ENCODE measurements at regions not wholly inside any gene's neighbourhood (a gene's known extent, or its start where the extent isn't known, plus 50 kb on each side); places are given as distances from the start of the nearest gene placed in this dataset.
"Not testable (repeated sequence)": the region's sequence is repeated elsewhere in the genome, so short reads cannot be mapped to it uniquely, and the experiment has no call there.

DNA sequence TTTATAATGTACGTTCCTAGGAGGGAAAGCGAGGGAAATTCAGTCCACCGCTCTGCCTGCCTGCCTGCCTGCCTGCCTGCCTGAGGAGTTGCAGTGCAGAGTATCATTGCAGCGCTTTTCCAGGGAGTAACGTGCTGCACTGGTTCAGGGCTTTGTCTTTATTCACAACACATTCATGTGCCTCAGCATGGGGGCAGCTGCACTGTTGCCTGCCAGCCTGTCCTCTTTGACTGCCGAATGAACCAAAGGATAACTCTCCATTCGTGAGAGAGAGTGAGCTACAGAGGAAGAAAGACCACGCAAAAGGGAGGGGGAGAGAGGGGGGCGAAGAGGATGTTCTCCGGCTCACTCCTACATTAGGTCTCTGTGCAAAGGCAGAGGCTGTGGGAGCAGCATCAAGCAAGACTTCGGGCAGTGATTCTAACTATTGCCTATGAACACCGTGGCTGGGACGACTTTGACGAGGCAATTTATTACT lies 791.2 kb downstream of the MAT2B start:
- peak; percentile 1 for DNase-seq (ENCODE audit: low read depth, low spot score)
- in situ Hi-C loops (cut with HindIII; ENCODE audit: low pct_unique_long_range_greater_than_20kb, low sequenced_read_pairs) = no loop called here

DNA sequence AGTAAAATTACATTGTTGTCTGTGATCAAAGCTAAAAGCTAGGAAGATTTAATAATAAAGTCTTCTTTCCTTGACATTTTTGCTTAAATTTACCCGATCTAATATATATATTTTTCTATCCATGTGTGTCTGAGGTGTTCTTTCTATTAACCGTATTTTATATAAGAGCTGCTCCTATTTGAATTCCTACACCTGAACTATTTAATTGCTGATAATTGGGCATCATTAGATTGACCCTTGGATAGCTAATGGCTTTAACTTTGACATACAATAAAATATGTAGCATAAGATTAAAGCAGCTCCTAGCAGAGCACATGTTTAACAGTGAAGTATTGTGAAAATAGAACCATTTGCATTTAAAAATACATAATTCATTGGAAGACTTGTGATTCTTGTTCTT lies 792.7 kb downstream of the MAT2B start:
- in situ Hi-C loops (cut with HindIII; ENCODE audit: low pct_unique_long_range_greater_than_20kb, low sequenced_read_pairs) = no loop called here
- DNase-seq (ENCODE audit: low read depth, low spot score) = no peak

DNA sequence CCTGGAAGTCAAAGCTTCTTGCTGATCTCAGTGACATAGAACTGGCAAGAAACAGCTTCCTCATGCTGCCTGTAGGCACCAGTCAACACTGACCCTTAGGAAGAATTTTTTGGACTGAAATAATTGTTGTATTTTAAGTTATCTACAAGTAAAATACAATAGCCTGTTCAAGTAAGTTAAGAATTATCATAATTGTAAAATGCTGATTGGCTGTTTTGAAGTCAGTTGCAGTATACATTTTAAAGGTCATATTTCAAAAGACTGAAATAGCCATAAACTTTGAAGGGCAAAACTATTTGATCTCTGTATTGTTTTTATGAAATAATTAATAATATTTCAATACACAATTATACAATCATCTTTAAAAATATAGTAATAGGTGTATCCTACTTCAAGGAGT lies 794.9 kb downstream of the MAT2B start:
- DNase-seq (ENCODE audit: low read depth, low spot score) = no peak
- in situ Hi-C loops (cut with HindIII; ENCODE audit: low pct_unique_long_range_greater_than_20kb, low sequenced_read_pairs) = no loop called here

DNA sequence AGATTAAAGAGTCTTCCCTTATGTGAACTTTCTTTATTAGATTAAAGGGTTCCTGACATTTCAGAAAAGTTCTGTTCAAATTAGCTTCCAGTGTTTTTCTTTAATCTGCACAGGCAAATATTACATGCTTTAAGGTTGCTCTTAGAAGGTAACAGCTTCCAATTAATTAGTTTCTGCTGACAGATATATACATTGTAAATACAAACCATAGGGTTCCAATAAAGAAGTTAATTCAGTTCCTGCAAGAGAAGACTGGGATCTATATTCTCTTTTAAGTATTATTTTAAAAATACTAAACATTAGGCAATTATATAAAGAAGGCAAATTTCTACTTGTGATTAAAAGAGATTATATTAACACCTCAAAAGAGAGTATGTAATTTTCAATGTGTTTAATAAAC lies 795.7 kb downstream of the MAT2B start:
- no peak for DNase-seq (ENCODE audit: low read depth, low spot score)
- in situ Hi-C loops (cut with HindIII; ENCODE audit: low pct_unique_long_range_greater_than_20kb, low sequenced_read_pairs) = no loop called here

DNA sequence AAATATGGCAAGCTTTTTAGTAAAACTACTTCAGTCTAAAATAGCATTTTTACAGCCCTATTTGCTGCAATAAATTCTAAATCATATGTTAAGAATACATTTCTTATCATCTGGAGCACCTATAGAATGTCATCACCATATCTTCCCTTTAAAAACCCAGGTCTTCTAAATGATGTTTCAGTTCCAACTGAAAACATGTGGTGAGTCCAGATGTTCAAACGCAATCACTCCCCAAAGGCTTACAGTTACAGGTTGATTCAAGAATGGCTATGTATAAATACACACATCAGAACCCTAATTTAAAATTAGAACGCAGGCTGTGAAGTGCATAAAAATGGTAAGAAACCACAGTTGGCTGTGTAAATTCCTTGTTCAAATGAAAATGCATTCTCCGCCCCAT lies 796.3 kb downstream of the MAT2B start:
- in situ Hi-C loops (cut with HindIII; ENCODE audit: low pct_unique_long_range_greater_than_20kb, low sequenced_read_pairs) = no loop called here
- DNase-seq (ENCODE audit: low read depth, low spot score) = no peak

DNA sequence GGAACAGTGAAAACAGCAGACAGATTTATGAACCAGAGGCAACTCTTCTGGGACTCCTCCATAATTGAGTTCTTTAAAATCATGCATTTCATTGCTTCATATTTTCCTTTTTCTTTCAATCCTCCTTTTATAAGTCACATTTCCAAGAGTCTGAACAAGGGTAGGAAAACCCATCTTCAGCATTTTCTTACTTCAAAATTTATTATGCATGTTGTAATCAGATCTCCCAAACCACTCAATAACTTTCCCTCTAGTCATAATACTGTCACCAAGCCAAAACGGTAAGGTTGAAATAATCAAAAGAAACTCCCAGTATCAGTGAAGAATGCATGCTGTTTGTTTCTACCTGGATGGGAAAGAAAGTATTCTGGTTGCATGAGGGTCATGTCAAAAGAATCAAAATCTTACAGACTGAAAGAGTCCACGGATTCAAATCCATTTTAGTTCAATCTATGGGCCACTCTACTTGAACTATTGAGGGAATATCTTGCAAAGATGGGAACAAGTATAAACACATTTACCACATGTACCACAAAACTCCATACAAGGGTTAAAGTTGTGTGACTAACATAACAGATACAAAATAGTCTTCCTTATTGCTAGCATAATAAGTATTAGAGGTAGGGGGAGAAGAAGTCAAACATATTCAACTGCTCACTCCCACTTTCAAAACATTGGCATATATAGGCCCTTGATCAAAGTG lies 797.3 kb downstream of the MAT2B start:
- DNase-seq (ENCODE audit: low read depth, low spot score) = no peak
- in situ Hi-C loops (cut with HindIII; ENCODE audit: low pct_unique_long_range_greater_than_20kb, low sequenced_read_pairs) = no loop called here

DNA sequence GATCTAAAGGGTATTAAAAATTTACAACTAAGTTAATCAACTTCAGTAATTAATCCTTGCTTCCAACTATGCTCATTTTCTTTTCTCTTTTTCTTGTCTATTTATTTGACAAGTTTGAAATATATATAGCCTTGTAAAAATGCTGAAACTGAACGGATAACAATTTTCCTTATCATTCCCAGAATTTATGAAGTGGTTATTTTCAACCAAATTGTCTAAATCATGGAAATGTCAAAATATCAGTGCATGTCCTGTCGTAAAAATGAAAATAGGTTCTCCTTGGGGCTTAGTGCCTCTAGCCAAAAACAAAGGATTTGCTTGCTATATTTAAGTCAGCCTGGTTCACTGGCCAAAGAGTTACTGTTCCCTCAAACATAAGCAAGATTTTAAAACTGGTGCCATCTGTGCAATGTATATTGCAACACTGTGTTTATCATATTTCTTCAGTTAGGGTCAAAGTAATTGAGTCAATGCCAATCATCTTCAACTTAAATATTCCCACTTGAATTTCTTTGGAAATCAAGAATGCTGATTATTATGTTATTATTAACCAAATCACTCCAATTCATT lies 798.3 kb downstream of the MAT2B start:
- no peak for DNase-seq (ENCODE audit: low read depth, low spot score)
- in situ Hi-C loops (cut with HindIII; ENCODE audit: low pct_unique_long_range_greater_than_20kb, low sequenced_read_pairs) = no loop called here

DNA sequence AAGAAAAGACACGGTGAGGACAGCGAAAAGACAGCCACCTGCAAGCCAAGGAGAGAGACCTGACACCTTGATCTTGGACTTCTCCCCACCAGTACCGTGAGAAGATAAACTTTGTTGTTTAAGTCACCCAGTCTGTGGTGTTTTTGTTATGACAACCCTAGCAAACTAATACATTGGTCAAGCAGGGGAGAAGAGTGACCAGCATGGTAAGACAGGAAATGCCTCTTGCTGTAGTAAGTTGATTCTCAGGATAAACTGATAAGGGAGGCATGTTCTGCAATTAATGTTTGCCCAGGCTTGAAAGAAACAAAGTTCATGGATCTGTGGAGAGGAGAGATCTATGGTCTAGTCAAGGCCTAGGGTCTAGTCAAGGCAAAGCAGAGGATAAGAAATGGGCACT lies 801.2 kb downstream of the MAT2B start:
- in situ Hi-C loops (cut with HindIII; ENCODE audit: low pct_unique_long_range_greater_than_20kb, low sequenced_read_pairs) = no loop called here
- DNase-seq (ENCODE audit: low read depth, low spot score) = no peak

DNA sequence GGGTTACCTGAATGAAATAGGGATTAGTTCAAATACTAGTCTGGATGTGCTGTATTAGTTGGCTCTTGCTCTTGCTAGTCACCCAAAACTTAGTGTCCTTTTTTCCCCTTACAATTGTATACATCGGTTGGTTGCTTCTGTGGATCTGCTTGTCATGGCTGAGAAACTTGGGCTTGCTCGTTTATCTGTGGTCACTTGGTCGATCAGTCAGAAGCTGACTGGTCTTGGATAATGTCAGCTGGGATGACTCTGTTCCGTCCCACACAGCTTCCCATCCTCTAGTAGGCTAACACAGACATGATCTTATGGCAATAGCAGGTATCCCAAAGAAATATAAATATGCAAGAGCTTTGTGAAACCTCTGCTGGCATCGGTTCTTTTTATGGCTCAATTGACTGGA lies 807.4 kb downstream of the MAT2B start:
- in situ Hi-C loops (cut with HindIII; ENCODE audit: low pct_unique_long_range_greater_than_20kb, low sequenced_read_pairs) = no loop called here
- no peak for DNase-seq (ENCODE audit: low read depth, low spot score)

DNA sequence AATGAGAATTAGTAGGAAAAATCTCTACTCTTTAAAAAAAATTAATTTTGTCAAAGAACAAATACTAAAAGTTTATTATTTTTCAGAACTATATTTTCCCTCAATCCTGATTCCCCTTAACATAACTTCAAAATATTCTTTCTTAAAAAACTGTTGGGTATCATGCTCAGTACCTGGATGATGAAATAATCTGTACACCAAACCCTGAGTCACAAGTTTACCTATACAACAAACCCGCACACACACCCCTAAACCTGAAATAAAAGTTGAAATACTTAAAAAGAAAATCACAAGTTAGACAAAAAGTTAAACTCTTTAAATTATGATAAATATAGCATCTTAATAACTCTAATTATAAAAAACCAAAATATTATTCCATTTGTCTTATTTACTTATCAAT lies 812.3 kb downstream of the MAT2B start:
- DNase-seq (ENCODE audit: low read depth, low spot score) = no peak
- in situ Hi-C loops (cut with HindIII; ENCODE audit: low pct_unique_long_range_greater_than_20kb, low sequenced_read_pairs) = no loop called here

DNA sequence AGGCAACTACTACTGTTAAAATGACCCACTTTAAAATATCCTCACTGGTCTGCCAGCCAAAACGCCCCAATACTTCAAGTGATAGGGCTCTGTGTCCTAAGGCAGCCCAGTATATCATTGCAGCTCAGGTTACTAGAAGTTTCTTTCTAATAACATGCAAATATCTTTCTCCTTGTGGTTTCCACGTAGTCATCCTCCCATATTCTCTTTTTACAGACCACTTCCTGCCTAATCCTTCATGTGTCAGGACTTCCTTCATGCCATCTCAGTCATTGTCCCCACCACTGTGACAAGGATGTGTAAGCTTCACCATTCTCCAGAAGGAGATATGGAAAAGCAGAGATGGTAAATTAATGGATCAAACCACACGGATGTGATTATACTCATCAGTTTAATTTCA lies 813.7 kb downstream of the MAT2B start:
- in situ Hi-C loops (cut with HindIII; ENCODE audit: low pct_unique_long_range_greater_than_20kb, low sequenced_read_pairs) = no loop called here
- DNase-seq (ENCODE audit: low read depth, low spot score) = no peak

DNA sequence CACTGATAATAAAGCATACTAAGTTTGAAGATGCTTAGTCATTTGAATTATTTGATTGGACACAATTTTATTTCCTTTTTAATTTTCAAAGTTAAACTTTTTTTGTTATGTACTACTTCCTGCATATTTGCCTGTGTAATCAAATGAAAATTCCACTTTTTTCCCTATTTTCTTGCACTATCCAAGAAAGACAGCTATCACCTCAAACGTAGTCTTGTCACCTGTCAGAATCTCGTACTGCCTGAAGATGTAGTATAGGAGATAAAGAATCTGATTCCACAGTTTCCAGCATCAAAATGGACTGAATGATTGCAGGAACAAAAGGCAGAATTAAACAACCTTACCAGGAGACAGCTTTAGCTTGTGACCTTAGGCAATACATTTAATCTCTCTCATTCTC lies 818.8 kb downstream of the MAT2B start:
- in situ Hi-C loops (cut with HindIII; ENCODE audit: low pct_unique_long_range_greater_than_20kb, low sequenced_read_pairs) = no loop called here
- no peak for DNase-seq (ENCODE audit: low read depth, low spot score)

DNA sequence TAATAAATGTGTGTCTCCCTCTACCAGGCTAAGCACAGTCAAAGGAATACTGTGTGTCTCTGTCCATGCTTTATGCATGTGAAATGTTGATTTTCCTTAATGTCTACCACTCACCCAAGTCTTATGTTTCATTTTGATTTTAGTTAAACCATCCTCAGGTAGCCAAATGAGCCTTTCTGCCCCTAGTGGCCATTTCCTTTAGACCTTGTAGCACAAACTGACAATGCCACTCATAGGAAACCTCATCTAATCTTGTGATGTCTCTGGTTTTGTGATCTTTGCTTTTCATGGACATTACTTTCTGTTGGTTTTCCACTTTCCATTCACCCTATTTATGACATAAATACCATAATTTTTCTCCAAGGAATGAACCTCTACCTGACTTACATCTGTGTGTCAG lies 820.8 kb downstream of the MAT2B start:
- in situ Hi-C loops (cut with HindIII; ENCODE audit: low pct_unique_long_range_greater_than_20kb, low sequenced_read_pairs) = no loop called here
- DNase-seq (ENCODE audit: low read depth, low spot score) = no peak

DNA sequence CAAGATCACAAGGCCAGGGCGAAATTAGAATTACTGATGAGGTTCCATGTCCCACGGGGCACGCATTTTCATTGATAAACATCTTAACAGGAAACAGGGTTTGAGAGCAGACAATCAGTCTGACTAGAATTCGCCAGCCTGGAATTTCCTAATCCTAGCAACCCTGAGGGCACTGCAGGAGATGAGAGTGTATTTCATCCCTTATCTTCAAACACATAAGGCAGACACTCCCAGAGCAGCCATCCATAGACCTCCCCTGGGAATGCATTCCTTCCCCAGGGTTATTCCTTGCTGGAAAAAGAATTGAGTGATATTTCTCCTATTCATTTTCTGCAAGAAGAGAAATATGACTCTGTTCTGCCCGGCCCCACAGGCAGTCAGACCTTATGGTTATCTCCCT lies 821.7 kb downstream of the MAT2B start:
- DNase-seq (ENCODE audit: low read depth, low spot score); in situ Hi-C loops (cut with HindIII; ENCODE audit: low pct_unique_long_range_greater_than_20kb, low sequenced_read_pairs): not testable (repeated sequence)

DNA sequence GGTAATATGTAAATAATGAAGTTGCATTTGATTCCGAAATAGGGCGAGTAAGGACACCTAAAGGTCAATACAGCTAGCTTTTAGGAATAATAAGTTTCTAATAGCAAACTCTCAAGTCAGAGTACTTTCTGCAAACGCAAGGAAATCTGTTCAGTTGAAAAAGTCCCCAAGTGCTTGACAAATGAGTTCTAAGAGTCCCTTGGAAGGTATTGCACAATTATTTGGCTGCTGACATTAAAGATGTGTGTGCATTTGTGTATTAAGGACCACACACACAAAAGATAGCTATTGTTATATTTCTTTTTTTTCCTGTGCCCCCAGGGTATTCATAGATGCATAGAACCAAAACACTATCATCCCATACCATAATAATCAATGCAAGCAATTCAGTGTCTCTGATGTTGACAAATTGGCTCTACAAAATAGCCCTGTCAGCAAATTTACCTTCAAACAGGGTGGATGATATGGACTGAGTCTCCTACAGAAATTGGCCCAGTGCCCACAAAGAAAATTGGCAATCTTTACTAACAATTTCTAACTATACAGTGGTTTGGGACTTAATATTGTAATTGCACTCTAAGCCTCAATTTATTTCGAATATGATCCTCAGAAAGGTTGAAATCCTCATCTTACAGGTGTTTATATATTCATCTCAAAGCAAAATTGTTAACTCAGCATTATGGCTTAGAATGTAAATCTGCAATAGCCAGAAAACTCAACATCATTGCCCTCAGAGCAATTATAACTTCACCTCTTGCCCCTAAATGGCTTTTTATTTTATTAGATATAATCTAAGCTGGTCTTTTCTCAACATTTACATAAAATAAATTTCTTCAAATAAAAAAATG lies 827.2 kb downstream of the MAT2B start:
- no peak for DNase-seq (ENCODE audit: low read depth, low spot score)
- in situ Hi-C loops (cut with HindIII; ENCODE audit: low pct_unique_long_range_greater_than_20kb, low sequenced_read_pairs) = no loop called here

DNA sequence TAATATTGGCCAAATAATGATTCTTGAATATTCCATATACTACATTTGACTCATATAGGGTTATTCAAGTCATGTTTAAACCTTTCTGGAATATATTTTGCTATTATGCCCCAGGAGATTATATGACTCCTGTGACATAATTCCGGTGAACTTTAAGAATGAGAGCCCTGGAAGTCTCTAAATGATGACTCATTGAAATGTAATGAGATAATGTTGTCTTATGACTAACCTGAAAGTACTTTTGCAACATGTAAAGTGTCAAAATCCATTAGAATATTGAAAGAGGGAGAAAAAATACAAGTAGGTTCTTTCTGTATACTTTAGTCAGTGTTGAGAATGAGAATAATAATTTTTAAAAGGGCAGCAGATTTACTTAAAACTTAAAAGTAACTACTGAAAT lies 830.4 kb downstream of the MAT2B start:
- in situ Hi-C loops (cut with HindIII; ENCODE audit: low pct_unique_long_range_greater_than_20kb, low sequenced_read_pairs) = no loop called here
- peak; percentile 55 for DNase-seq (ENCODE audit: low read depth, low spot score)

DNA sequence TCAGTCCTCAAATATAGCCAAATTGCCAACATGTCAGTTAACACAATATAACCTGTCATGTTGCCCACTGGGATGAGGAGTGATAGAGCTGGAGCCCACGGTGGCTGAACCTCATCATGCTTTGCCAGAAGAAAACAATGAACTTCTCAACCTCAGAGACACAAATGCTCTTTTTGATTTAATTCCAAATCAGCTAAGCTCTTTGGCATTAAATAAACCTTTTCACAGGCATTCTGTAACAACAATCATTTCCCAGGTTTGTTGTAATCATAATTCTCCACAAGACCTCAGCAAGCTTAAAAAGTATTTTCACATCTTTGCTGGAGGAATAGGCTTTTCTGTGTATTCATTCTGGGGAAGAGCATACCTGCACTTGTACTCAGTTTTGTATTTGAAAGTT lies 830.9 kb downstream of the MAT2B start:
- DNase-seq (ENCODE audit: low read depth, low spot score) = no peak
- in situ Hi-C loops (cut with HindIII; ENCODE audit: low pct_unique_long_range_greater_than_20kb, low sequenced_read_pairs) = no loop called here

DNA sequence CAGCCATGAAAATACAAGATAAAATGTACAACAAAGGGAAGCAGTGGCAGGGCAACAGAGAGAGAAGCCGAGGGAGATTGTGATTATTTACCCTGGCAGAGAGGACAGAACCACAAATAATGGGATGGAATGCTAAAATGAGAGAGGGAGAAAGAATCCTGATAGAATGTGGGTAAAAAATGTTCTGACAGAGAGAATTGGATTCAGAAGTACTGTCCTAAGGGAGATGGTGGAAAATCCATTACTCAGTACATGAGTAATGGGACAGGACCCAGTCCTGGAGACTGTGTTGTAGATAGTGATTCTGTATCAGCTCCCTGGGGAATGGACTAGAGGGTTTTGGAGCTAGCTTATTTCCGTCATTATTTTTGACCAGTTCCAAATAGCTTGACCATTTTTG lies 831.5 kb downstream of the MAT2B start:
- DNase-seq (ENCODE audit: low read depth, low spot score) = no peak
- in situ Hi-C loops (cut with HindIII; ENCODE audit: low pct_unique_long_range_greater_than_20kb, low sequenced_read_pairs) = no loop called here

All from SK-MEL-5 (cell line).